Breast epithelium (tissue), 3 donors: ENCODE measurements at regions not wholly inside any gene's neighbourhood (a gene's known extent, or its start where the extent isn't known, plus 50 kb on each side); places are given as distances from the start of the nearest gene placed in this dataset.

Source experiments
- CTCF ChIP-seq, 3 donors: fragments of 450-650 bp; IDR thresholded peaks; one replicate each; pipeline ENCODE4 v1.5.1; 2016 to 2017; ENCODE audit warnings: antibody characterized with exemption in 3 of 3, mild to moderate bottlenecking in 3 of 3, moderate library complexity in 3 of 3
- POLR2A ChIP-seq: fragments of 450-650 bp; IDR thresholded peaks from one replicate; pipeline ENCODE4 v1.6.1; 2016; ENCODE audit warnings: antibody characterized with exemption, mild to moderate bottlenecking, moderate library complexity

- no peak for TF ChIP-seq CTCF (IDR thresholded peaks at IDR 0.05)
- TF ChIP-seq POLR2A: no peak
These were observed 619.9 kb upstream of the SOX9 start for GRCh38 chr17:71500761-71501555.
